ENCODE measurements at regions not wholly inside any gene's neighbourhood (a gene's known extent, or its start where the extent isn't known, plus 50 kb on each side); places are given as distances from the start of the nearest gene placed in this dataset.

DNA sequence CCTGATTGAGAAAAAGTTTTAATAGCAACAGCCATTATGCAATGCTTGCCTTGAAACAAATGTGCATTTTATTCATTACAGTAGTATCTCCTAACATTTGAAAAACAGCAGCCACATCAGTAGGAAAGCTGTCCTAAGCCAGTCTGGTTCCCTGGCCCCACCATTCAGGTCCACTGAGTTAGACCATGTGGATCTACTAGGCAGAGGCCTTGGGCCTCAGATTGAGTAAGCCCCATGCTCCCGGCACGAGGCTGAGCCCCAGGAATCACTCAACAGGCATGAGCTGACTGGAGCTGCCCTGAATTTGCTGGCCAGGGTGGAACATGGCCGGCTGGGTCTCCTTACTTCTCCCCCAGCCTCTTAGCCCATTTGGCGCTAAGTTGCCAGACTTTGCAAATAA, 103.4 kb downstream of the ZFP36L2 start:
- no peak for TF ChIP-seq ZFX (IDR thresholded peaks at IDR 0.05)
- TF ChIP-seq, protein P1, sequence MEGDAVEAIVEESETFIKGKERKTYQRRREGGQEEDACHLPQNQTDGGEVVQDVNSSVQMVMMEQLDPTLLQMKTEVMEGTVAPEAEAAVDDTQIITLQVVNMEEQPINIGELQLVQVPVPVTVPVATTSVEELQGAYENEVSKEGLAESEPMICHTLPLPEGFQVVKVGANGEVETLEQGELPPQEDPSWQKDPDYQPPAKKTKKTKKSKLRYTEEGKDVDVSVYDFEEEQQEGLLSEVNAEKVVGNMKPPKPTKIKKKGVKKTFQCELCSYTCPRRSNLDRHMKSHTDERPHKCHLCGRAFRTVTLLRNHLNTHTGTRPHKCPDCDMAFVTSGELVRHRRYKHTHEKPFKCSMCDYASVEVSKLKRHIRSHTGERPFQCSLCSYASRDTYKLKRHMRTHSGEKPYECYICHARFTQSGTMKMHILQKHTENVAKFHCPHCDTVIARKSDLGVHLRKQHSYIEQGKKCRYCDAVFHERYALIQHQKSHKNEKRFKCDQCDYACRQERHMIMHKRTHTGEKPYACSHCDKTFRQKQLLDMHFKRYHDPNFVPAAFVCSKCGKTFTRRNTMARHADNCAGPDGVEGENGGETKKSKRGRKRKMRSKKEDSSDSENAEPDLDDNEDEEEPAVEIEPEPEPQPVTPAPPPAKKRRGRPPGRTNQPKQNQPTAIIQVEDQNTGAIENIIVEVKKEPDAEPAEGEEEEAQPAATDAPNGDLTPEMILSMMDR (conservative IDR thresholded peaks at IDR 0.05) = no peak
- H3K27ac ChIP-seq = no peak overlapping the region

DNA sequence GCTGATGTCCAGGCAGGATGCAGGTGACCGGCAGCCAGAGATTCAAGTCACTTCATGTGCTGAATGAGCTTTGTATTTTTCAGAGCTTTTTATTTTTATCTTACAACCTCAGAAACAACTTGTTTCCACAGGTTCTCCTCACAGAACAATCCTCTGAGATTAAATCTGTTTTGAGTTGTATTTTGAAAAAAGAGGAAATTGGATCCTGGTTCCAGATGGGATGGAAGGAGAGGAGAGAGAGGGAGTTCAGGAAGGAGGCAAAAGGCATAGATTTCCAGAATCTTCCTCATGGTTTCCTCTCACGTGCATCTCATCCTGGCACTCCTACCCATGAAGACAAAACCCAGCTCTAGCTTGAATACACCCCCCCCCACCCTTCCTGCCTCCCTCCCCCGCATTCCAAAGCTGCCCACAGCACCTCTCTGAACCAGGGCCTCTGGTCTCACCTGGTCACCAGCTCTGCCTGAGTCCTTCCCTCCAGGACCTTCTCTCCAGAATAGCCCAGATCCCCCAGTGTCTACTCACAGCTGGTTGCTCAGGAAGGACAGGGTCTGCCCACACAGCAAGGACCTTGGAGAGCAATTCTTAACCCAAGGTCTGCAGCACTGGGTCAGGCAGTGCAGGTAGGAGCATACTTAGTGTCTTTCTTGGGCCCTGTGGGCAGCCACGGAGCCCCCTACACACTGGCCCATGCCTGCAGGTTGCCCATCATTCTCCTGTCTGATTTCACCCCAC, 104.7 kb downstream of the ZFP36L2 start:
- TF ChIP-seq ZFX (IDR thresholded peaks at IDR 0.05) = no peak
- TF ChIP-seq, protein P1 (conservative IDR thresholded peaks at IDR 0.05) = no peak
- no peak overlapping the region for H3K27ac ChIP-seq

DNA sequence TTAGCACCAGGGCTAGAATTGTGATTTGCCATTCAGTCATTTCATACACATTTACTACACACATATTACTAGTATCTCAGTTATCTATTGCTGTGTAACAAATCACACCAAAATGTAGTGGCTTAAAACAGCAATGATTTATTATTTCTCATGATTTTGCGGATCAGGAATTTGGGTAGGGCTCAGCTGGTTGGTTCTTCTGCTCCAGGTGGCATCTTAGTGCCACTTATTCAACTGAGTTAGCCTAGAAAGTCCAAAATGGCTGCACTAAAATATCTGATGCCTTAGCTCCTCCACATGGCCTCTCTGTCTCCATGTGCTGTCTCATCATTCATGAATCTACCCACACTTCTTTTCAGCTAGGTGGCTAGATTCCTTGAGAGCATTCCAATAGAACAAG, 107.1 kb downstream of the ZFP36L2 start:
- H3K27ac ChIP-seq = no peak overlapping the region
- TF ChIP-seq, protein P1 (conservative IDR thresholded peaks at IDR 0.05) = no peak
- no peak for TF ChIP-seq ZFX (IDR thresholded peaks at IDR 0.05)

DNA sequence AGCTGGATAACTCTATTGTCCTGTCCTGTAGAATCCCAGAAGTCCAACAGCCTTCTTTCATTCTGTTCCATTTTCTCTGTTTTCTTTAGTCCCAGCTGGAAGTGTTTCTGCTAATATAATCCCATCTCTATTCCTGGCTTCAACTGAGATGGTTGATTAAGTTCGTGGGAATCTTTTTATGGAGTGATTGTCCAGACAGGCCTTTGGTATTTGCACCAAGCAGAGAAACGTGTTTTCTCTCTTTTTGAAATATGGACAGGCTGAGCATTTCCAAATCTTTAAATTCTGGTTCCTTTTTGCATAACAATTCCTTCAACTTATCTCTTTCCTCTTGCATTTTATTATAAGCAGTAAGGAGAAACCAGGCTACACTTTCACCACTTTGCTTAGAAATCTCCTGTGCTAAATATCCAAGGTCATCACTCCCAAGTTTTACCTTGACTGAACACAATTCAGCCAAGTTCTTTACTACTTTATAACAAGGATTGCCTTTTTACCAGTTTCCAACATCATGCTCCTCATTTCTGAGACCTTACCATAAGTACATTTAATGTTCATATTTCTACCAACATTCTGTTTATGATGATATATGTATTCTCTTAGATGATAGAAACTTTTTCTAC, 108.8 kb downstream of the ZFP36L2 start:
- no peak overlapping the region for H3K27ac ChIP-seq
- no peak for TF ChIP-seq ZFX (IDR thresholded peaks at IDR 0.05)
- TF ChIP-seq, protein P1 (conservative IDR thresholded peaks at IDR 0.05) = no peak

DNA sequence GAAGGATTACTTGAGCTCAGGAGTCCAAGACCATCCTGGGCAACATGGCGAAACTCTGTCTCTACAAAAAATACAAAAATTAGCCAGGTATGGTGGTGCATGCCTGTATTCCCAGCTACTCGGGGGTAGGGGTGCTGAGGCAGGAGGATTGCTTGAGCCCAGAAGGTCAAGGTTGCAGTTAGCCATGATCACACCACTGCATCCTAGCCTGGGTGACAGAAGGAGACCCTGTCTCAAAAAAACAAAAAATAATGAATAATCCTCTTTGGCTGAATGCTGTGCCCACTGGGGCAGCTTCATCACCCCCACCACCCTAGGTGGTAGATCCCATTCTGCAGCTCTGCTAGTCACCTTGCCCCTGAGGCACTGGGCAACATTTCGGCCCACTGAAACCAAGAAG, 109.4 kb downstream of the ZFP36L2 start:
- no peak overlapping the region for H3K27ac ChIP-seq
- TF ChIP-seq ZFX (IDR thresholded peaks at IDR 0.05) = no peak
- TF ChIP-seq, protein P1 (conservative IDR thresholded peaks at IDR 0.05) = no peak

DNA sequence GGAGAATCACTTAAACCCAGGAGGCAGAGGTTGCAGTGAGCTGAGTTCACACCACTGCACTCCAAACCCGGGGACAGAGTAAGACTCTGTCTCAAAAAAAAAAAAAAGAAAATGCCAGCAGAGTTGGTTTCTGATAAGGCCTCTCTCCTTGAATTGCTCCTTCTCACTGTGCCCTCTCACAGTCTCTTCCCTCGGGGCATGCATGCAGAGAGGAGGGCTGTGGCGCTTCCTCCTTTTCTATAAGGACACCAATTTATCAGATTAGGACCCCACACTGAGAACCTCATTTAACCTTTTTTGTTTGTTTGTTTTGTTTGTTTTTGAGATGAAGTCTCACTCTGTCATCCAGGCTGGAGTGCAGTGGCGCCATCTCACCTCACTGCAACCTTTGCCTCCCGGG, 110.5 kb downstream of the ZFP36L2 start:
- TF ChIP-seq, protein P1 (conservative IDR thresholded peaks at IDR 0.05) = no peak
- no peak for TF ChIP-seq ZFX (IDR thresholded peaks at IDR 0.05)
- no peak overlapping the region for H3K27ac ChIP-seq

DNA sequence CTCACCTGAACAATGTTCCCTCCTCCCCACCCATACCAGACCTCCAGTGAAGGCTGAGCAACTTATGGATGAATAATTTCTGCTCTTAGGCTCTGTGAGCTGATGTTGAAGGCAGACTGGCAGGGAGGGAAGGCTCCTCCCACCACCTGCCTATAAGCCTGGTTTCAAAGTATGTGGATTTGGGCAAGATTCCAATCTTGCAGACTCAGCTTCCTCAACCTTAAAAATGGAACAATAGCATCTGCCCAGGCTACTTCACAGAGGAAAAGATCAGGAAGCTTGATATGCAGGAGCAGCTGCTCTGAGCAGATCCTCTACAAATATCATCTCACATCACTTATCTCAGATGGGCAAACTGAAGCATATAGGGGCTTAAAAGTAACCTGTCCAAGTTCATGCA, 112.2 kb downstream of the ZFP36L2 start:
- TF ChIP-seq, protein P1 (conservative IDR thresholded peaks at IDR 0.05) = no peak
- no peak for TF ChIP-seq ZFX (IDR thresholded peaks at IDR 0.05)

More for the DNA sequence above, 112.2 kb downstream of the ZFP36L2 start:
- no peak overlapping the region for H3K27ac ChIP-seq
